ENCODE measurements at regions not wholly inside any gene's neighbourhood (a gene's known extent, or its start where the extent isn't known, plus 50 kb on each side); places are given as distances from the start of the nearest gene placed in this dataset.

- Histone ChIP-seq H3K36me3 (ENCODE audit: control insufficient read depth in 4 of 4, insufficient read depth in 4 of 4, low read length in 4 of 4) (no peaks in the 10 kb centered on the region), H3K9ac (ENCODE audit: insufficient read depth in 1 of 2, low read length in 2 of 2) (no peak overlapping the region), H3K27me3 (ENCODE audit: control insufficient read depth in 3 of 3, insufficient read depth in 3 of 3, low read length in 2 of 3) (no peaks in the 10 kb centered on the region), H3K4me3 (no peak overlapping the region), H3K4me1 (ENCODE audit: control insufficient read depth in 5 of 5, insufficient read depth in 5 of 5, low read length in 5 of 5) (no peaks in the 10 kb centered on the region), H3K27ac (ENCODE audit: low read depth in 1 of 2, low read length in 1 of 2) (no peak overlapping the region), H3K9me3 (ENCODE audit: control insufficient read depth in 4 of 4, insufficient read depth in 3 of 4, low read length in 3 of 4) (peaks cover 0 to 4% (median under 1%) of the 10 kb centered on the region in 4 donors)
- 30 to 59% methylated on average over 3 of the region's 3 CpGs for WGBS, 2 donors
- ATAC-seq (ENCODE audit: insufficient read depth, low FRiP score) (no peak), DNase-seq (peak in 1 of 3 donors; percentile 29)
- no peak for TF ChIP-seq CTCF (IDR thresholded peaks at IDR 0.05; ENCODE audit: control extremely low read depth, extremely low read depth)
These were observed 538.5 kb upstream of the MKI67 start for GRCh38 chr10:128664729-128665128.

GRCh38 chr10:128675405-128675804 lies 549.2 kb upstream of the MKI67 start:
- Histone ChIP-seq H3K4me3 (no peak overlapping the region), H3K27me3 (ENCODE audit: control insufficient read depth in 3 of 3, insufficient read depth in 3 of 3, low read length in 2 of 3) (peaks cover 0 to 2% (median 0%) of the 10 kb centered on the region in 3 donors), H3K4me1 (ENCODE audit: control insufficient read depth in 5 of 5, insufficient read depth in 5 of 5, low read length in 5 of 5) (no peaks in the 10 kb centered on the region), H3K9me3 (ENCODE audit: control insufficient read depth in 4 of 4, insufficient read depth in 3 of 4, low read length in 3 of 4) (peaks cover 0 to 3% (median 0%) of the 10 kb centered on the region in 4 donors), H3K9ac (ENCODE audit: insufficient read depth in 1 of 2, low read length in 2 of 2) (no peak overlapping the region), H3K36me3 (ENCODE audit: control insufficient read depth in 4 of 4, insufficient read depth in 4 of 4, low read length in 4 of 4) (no peaks in the 10 kb centered on the region), H3K27ac (ENCODE audit: low read depth in 1 of 2, low read length in 1 of 2) (no peak overlapping the region)
- DNase-seq: no peak
- TF ChIP-seq CTCF (IDR thresholded peaks at IDR 0.05; ENCODE audit: control extremely low read depth, extremely low read depth): no peak
- ATAC-seq (ENCODE audit: insufficient read depth, low FRiP score): no peak
- WGBS, 2 donors: 71 to 73% methylated on average over 6 of the region's 6 CpGs

- peaks cover 0 to 3% (median 0%) of the 10 kb centered on the region in 4 donors for H3K9me3 ChIP-seq (ENCODE audit: control insufficient read depth in 4 of 4, insufficient read depth in 3 of 4, low read length in 3 of 4)
- H3K4me3 ChIP-seq: no peak overlapping the region
- WGBS, 2 donors: 76 to 80% methylated on average over 8 of the region's 8 CpGs
- DNase-seq: no peak
- no peak overlapping the region for H3K9ac ChIP-seq (ENCODE audit: insufficient read depth in 1 of 2, low read length in 2 of 2)
- H3K36me3 ChIP-seq (ENCODE audit: control insufficient read depth in 4 of 4, insufficient read depth in 4 of 4, low read length in 4 of 4): no peaks in the 10 kb centered on the region
- no peak for TF ChIP-seq CTCF (IDR thresholded peaks at IDR 0.05; ENCODE audit: control extremely low read depth, extremely low read depth)
- no peak overlapping the region for H3K27ac ChIP-seq (ENCODE audit: low read depth in 1 of 2, low read length in 1 of 2)
- ATAC-seq (ENCODE audit: insufficient read depth, low FRiP score): no peak
- peaks cover 0 to 16% (median 0%) of the 10 kb centered on the region in 5 donors for H3K4me1 ChIP-seq (ENCODE audit: control insufficient read depth in 5 of 5, insufficient read depth in 5 of 5, low read length in 5 of 5)
- peaks cover 0 to 2% (median 0%) of the 10 kb centered on the region in 3 donors for H3K27me3 ChIP-seq (ENCODE audit: control insufficient read depth in 3 of 3, insufficient read depth in 3 of 3, low read length in 2 of 3)
These were observed 553.9 kb upstream of the MKI67 start for GRCh38 chr10:128680116-128680515.

- Histone ChIP-seq H3K27me3 (ENCODE audit: control insufficient read depth in 3 of 3, insufficient read depth in 3 of 3, low read length in 2 of 3) (peaks cover 0 to 2% (median 0%) of the 10 kb centered on the region in 3 donors), H3K4me3 (no peak overlapping the region), H3K36me3 (ENCODE audit: control insufficient read depth in 4 of 4, insufficient read depth in 4 of 4, low read length in 4 of 4) (no peaks in the 10 kb centered on the region), H3K4me1 (ENCODE audit: control insufficient read depth in 5 of 5, insufficient read depth in 5 of 5, low read length in 5 of 5) (peaks cover 0 to 16% (median 0%) of the 10 kb centered on the region in 5 donors), H3K27ac (ENCODE audit: low read depth in 1 of 2, low read length in 1 of 2) (no peak overlapping the region), H3K9ac (ENCODE audit: insufficient read depth in 1 of 2, low read length in 2 of 2) (no peak overlapping the region), H3K9me3 (ENCODE audit: control insufficient read depth in 4 of 4, insufficient read depth in 3 of 4, low read length in 3 of 4) (no peaks in the 10 kb centered on the region)
- ATAC-seq (ENCODE audit: insufficient read depth, low FRiP score): no peak
- TF ChIP-seq CTCF (IDR thresholded peaks at IDR 0.05; ENCODE audit: control extremely low read depth, extremely low read depth): no peak
- 66 to 72% methylated on average over 5 of the region's 5 CpGs for WGBS, 2 donors
- DNase-seq: no peak
These were observed 558.0 kb upstream of the MKI67 start for GRCh38 chr10:128684215-128684614.

All from lung (tissue), 11 donors.